B cell (primary cell): ENCODE measurements at regions not wholly inside any gene's neighbourhood (a gene's known extent, or its start where the extent isn't known, plus 50 kb on each side); places are given as distances from the start of the nearest gene placed in this dataset.

Experiments
- ATAC-seq: fragments of 200-7000 bp; cut with Tn5 transposase; one replicate; pipeline ENCODE4 v1.10.0; 2021; ENCODE audit warnings: low read depth, mild to moderate bottlenecking, moderate number of reproducible peaks, moderate library complexity
- CTCF ChIA-PET: fragments of 350-600 bp; sonication (Branson Sonifier 250); formaldehyde crosslinking; loops from one replicate; lab custom pipeline; 2021; ENCODE audit warnings: antibody characterized with exemption, inconsistent platforms; lab: Charles Lee
- POLR2A ChIA-PET: fragments of 350-600 bp; sonication (Branson Sonifier 250); formaldehyde crosslinking; loops from one replicate; lab custom pipeline; 2021; ENCODE audit warnings: antibody characterized with exemption; lab: Charles Lee
- DNase-seq: peaks from one replicate; pipeline ENCODE4 v3.0.0; 2013
- H2AFZ ChIP-seq: 2 replicates; pipeline ENCODE4 v1.6.1; 2012; ENCODE audit warnings: mild to moderate bottlenecking, low read depth, low read length; ENCODE audit not compliant: insufficient read depth, poor library complexity, severe bottlenecking
- H3K27ac ChIP-seq, 2 donors: 1 replicate in 1 of 2; 2 replicates in 1 of 2; pipeline ENCODE4 v1.5.1; 2012 to 2013; ENCODE audit warnings: low read length in 2 of 2, mild to moderate bottlenecking in 2 of 2, moderate library complexity in 1 of 2
- H3K27me3 ChIP-seq, 4 experiments: fragments of 200-600 bp in 1 of 4; sonication (generic) in 1 of 4; replicated peaks in 1 of 4; 1 replicate in 2 of 4; 2 replicates in 2 of 4; pipeline versions ENCODE4 v1.6.1 to v1.7.0; 2013 to 2016; ENCODE audit warnings: low read length in 3 of 4, mild to moderate bottlenecking in 2 of 4, mixed read lengths in 1 of 4, moderate library complexity in 1 of 4; ENCODE audit not compliant: insufficient read depth in 4 of 4, control insufficient read depth in 3 of 4; ENCODE audit errors: control extremely low read depth in 1 of 4
- H3K36me3 ChIP-seq, 2 experiments: replicated peaks in 1 of 2; 1 replicate in 1 of 2; 2 replicates in 1 of 2; pipeline versions ENCODE4 v1.6.1 to v1.7.1; 2013; ENCODE audit warnings: low read length in 1 of 2; ENCODE audit not compliant: insufficient read depth in 2 of 2, control insufficient read depth in 1 of 2; ENCODE audit errors: control extremely low read depth in 1 of 2, extremely low read depth in 1 of 2
- H3K4me1 ChIP-seq, 2 donors: fragments of 200-600 bp in 1 of 2; sonication (generic) in 1 of 2; 1 replicate in 1 of 2; 2 replicates in 1 of 2; pipeline versions ENCODE4 v1.5.1 to v1.6.1; 2013 to 2017; ENCODE audit warnings: low read length in 2 of 2; ENCODE audit not compliant: control insufficient read depth in 2 of 2, insufficient read depth in 2 of 2
- H3K4me2 ChIP-seq: replicated peaks from 2 replicates; pipeline ENCODE3; 2012; ENCODE audit warnings: mild to moderate bottlenecking, low read depth, low read length; ENCODE audit not compliant: poor library complexity, severe bottlenecking
- H3K4me3 ChIP-seq, 5 experiments: fragments of 200-600 bp in 1 of 5; sonication (generic) in 1 of 5; 1 replicate in 3 of 5; 2 replicates in 2 of 5; pipeline versions ENCODE4 v1.5.1 to v1.7.0; 2011 to 2016; ENCODE audit warnings: low read length in 4 of 5, mild to moderate bottlenecking in 4 of 5, low read depth in 2 of 5, control low read depth in 1 of 5, moderate library complexity in 1 of 5; ENCODE audit not compliant: insufficient read depth in 1 of 5; ENCODE audit errors: control extremely low read depth in 1 of 5, extremely low read depth in 1 of 5
- H3K79me2 ChIP-seq: fragments of 200-600 bp; sonication (generic); one replicate; pipeline ENCODE4 v1.6.0; 2016; ENCODE audit warnings: low read length; ENCODE audit not compliant: control insufficient read depth, insufficient read depth
- H3K9ac ChIP-seq: fragments of 200-600 bp; sonication (generic); 2 replicates; pipeline ENCODE4 v1.6.1; 2017; ENCODE audit warnings: mild to moderate bottlenecking, low read length, moderate library complexity
- H3K9me3 ChIP-seq, 3 donors: one replicate each; pipeline versions ENCODE4 v1.6.1 to v1.7.1; 2013; ENCODE audit warnings: low read length in 2 of 3; ENCODE audit not compliant: control insufficient read depth in 2 of 3, insufficient read depth in 1 of 3; ENCODE audit errors: control extremely low read depth in 1 of 3
- H4K20me1 ChIP-seq: 2 replicates; pipeline ENCODE4 v1.6.0; 2012; ENCODE audit warnings: mild to moderate bottlenecking, low read length; ENCODE audit not compliant: insufficient read depth, control insufficient read depth, poor library complexity, severe bottlenecking
- H3K27ac Mint-ChIP-seq: one replicate; pipeline ENCODE4 v1.8.0; 2021; ENCODE audit warnings: mixed read lengths
- H3K27me3 Mint-ChIP-seq: one replicate; pipeline ENCODE4 v1.8.0; 2021; ENCODE audit warnings: mixed read lengths
- H3K4me1 Mint-ChIP-seq: one replicate; pipeline ENCODE4 v1.8.0; 2021; ENCODE audit warnings: mixed read lengths
- H3K4me3 Mint-ChIP-seq: one replicate; pipeline ENCODE4 v1.8.0; 2021; ENCODE audit warnings: mixed read lengths
- H3K9me3 Mint-ChIP-seq: one replicate; pipeline ENCODE4 v1.8.0; 2022; ENCODE audit warnings: mixed read lengths; ENCODE audit not compliant: insufficient read depth
- CTCF ChIP-seq: fragments of 200-600 bp; IDR thresholded peaks from one replicate; pipeline ENCODE4 v1.8.0; 2022; ENCODE audit warnings: antibody characterized with exemption, mild to moderate bottlenecking
- EZH2 ChIP-seq: IDR thresholded peaks from 2 replicates; pipeline ENCODE4 v1.6.1; 2012; ENCODE audit warnings: borderline replicate concordance, low read depth, mild to moderate bottlenecking, moderate library complexity, low read length; ENCODE audit not compliant: insufficient read depth, poor library complexity, severe bottlenecking
- WGBS: methylation state at CpG from one replicate; pipeline ENCODE4 v1.1.5; 2013; ENCODE audit warnings: missing lambda C conversion rate; ENCODE audit not compliant: insufficient coverage; 5-methylcytosine and 5-hydroxymethylcytosine counted together
- intact Hi-C: fragments of 100-400 bp; cut with micrococcal nuclease; formaldehyde crosslinking; loops from one replicate; pipeline ENCODE4 v1.10.0; 2022

- H3K27me3 Mint-ChIP-seq, result no peaks in the 10 kb centered on the region
These were observed 73.4 kb upstream of the TP63 start for GRCh38 chr3:189557824-189558223.

GRCh38 chr3:189561256-189561655 is 69.9 kb upstream of the TP63 start:
- H3K27ac Mint-ChIP-seq, result no peak overlapping the region
- peaks cover 2% of the 10 kb centered on the region for H3K9me3 Mint-ChIP-seq
- Histone ChIP-seq H2AFZ (no peak overlapping the region), H3K36me3 (no peaks in the 10 kb centered on the region), H3K4me3 (no peak overlapping the region), H3K27me3 (no peaks in the 10 kb centered on the region), H3K27ac (no peak overlapping the region), H3K4me1 (no peaks in the 10 kb centered on the region), H3K9ac (no peak overlapping the region), H4K20me1 (no peaks in the 10 kb centered on the region), H3K79me2 (no peaks in the 10 kb centered on the region), H3K4me2 (no peak overlapping the region), H3K9me3 (no peaks in the 10 kb centered on the region)
- intact Hi-C loops, result no loop called here
- peaks cover 14% of the 10 kb centered on the region for H3K4me1 Mint-ChIP-seq
- TF ChIP-seq CTCF (no peak), EZH2 (no peak)
- H3K4me3 Mint-ChIP-seq, result no peak overlapping the region
- CTCF ChIA-PET, result no interaction called here
- WGBS, result no CpG with 5 or more reads among the region's 2 CpGs
- POLR2A ChIA-PET, result no interaction called here
- no peaks in the 10 kb centered on the region for H3K27me3 Mint-ChIP-seq
- DNase-seq (no peak), ATAC-seq (no peak)

More at GRCh38 chr3:189557824-189558223, 73.4 kb upstream of the TP63 start:
- CTCF ChIA-PET, result no interaction called here
- Histone ChIP-seq H3K79me2 (no peaks in the 10 kb centered on the region), H3K4me1 (no peaks in the 10 kb centered on the region), H3K9ac (no peak overlapping the region), H3K36me3 (no peaks in the 10 kb centered on the region), H3K27ac (no peak overlapping the region), H3K27me3 (no peaks in the 10 kb centered on the region), H3K9me3 (peaks cover 0 to 15% (median 0%) of the 10 kb centered on the region in 3 donors), H4K20me1 (no peaks in the 10 kb centered on the region), H3K4me2 (no peak overlapping the region), H2AFZ (no peak overlapping the region), H3K4me3 (no peak overlapping the region)
- WGBS, result no CpG with 5 or more reads among the region's 3 CpGs
- Mint-ChIP-seq H3K4me3 (no peak overlapping the region), H3K4me1 (peaks cover 3% of the 10 kb centered on the region), H3K27ac (no peak overlapping the region), H3K9me3 (peaks cover 2% of the 10 kb centered on the region)
- ATAC-seq, result no peak
- intact Hi-C loops, result no loop called here
- DNase-seq, result no peak
- no peak for TF ChIP-seq CTCF
- TF ChIP-seq EZH2, result no peak
- POLR2A ChIA-PET, result no interaction called here
